ENCODE measurements at regions not wholly inside any gene's neighbourhood (a gene's known extent, or its start where the extent isn't known, plus 50 kb on each side); places are given as distances from the start of the nearest gene placed in this dataset.

GRCh38 chr7:89666136-89666835 lies 488.0 kb upstream of the STEAP1 start:
- TF ChIP-seq ZNF766 (CRISPR knock-in tag; conservative IDR thresholded peaks at IDR 0.05) (no peak), FOXP1 (CRISPR knock-in tag; IDR thresholded peaks at IDR 0.05) (no peak), FIP1L1 (IDR thresholded peaks at IDR 0.05; ENCODE audit: low read depth, low read length, poor library complexity, severe bottlenecking) (no peak), ZBTB17 (CRISPR knock-in tag; IDR thresholded peaks at IDR 0.05) (no peak), ZBTB7A (IDR thresholded peaks at IDR 0.05; ENCODE audit: borderline replicate concordance, control insufficient read depth, low read depth, low read length) (no peak), FOXA1 (IDR thresholded peaks at IDR 0.05; ENCODE audit: borderline replicate concordance) (no peak), PCBP2 (IDR thresholded peaks at IDR 0.05; ENCODE audit: low read depth, low read length, poor library complexity, severe bottlenecking) (no peak), ZNF347 (CRISPR knock-in tag; IDR thresholded peaks at IDR 0.05; ENCODE audit: low read depth) (no peak), ZKSCAN8 (CRISPR knock-in tag; IDR thresholded peaks at IDR 0.05) (no peak), ZFP30 (CRISPR knock-in tag; IDR thresholded peaks at IDR 0.05; ENCODE audit: borderline replicate concordance) (no peak), RFX5 (IDR thresholded peaks at IDR 0.05; ENCODE audit: low read depth, low read length) (no peak), KDM4B (IDR thresholded peaks at IDR 0.05; ENCODE audit: borderline replicate concordance in 2 of 2, low read depth in 1 of 2) (no peak), TCF15 (CRISPR knock-in tag; IDR thresholded peaks at IDR 0.05) (no peak), TRIM24 (IDR thresholded peaks at IDR 0.05) (no peak)
- TF ChIP-seq, protein P1, sequence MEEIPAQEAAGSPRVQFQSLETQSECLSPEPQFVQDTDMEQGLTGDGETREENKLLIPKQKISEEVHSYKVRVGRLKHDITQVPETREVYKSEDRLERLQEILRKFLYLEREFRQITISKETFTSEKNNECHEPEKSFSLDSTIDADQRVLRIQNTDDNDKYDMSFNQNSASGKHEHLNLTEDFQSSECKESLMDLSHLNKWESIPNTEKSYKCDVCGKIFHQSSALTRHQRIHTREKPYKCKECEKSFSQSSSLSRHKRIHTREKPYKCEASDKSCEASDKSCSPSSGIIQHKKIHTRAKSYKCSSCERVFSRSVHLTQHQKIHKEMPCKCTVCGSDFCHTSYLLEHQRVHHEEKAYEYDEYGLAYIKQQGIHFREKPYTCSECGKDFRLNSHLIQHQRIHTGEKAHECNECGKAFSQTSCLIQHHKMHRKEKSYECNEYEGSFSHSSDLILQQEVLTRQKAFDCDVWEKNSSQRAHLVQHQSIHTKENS (CRISPR knock-in tag; IDR thresholded peaks at IDR 0.05), result no peak
- TF ChIP-seq, protein P2, sequence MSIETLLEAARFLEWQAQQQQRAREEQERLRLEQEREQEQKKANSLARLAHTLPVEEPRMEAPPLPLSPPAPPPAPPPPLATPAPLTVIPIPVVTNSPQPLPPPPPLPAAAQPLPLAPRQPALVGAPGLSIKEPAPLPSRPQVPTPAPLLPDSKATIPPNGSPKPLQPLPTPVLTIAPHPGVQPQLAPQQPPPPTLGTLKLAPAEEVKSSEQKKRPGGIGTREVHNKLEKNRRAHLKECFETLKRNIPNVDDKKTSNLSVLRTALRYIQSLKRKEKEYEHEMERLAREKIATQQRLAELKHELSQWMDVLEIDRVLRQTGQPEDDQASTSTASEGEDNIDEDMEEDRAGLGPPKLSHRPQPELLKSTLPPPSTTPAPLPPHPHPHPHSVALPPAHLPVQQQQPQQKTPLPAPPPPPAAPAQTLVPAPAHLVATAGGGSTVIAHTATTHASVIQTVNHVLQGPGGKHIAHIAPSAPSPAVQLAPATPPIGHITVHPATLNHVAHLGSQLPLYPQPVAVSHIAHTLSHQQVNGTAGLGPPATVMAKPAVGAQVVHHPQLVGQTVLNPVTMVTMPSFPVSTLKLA (conservative IDR thresholded peaks at IDR 0.05), result no peak
- TF ChIP-seq, protein P3, sequence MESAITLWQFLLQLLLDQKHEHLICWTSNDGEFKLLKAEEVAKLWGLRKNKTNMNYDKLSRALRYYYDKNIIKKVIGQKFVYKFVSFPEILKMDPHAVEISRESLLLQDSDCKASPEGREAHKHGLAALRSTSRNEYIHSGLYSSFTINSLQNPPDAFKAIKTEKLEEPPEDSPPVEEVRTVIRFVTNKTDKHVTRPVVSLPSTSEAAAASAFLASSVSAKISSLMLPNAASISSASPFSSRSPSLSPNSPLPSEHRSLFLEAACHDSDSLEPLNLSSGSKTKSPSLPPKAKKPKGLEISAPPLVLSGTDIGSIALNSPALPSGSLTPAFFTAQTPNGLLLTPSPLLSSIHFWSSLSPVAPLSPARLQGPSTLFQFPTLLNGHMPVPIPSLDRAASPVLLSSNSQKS (CRISPR knock-in tag; IDR thresholded peaks at IDR 0.05), result no peak
- Histone ChIP-seq H3K4me3 (no peak overlapping the region), H2AFZ (ENCODE audit: low read depth, low read length) (no peak overlapping the region), H3K9me3 (replicated peaks; ENCODE audit: control insufficient read depth, insufficient read depth, low read depth, low read length) (0 out of 2 replicates have a peak, but pooled peaks cover 3% of the 10 kb centered on the region), H3K4me1 (replicated peaks in 1 of 2; ENCODE audit: control insufficient read depth in 2 of 2, insufficient read depth in 2 of 2, low read length in 2 of 2) (no peaks in the 10 kb centered on the region), H3K9me1 (ENCODE audit: control insufficient read depth, insufficient read depth, low read length) (no peaks in the 10 kb centered on the region), H3K27ac (ENCODE audit: extremely low read depth, low read depth, low read length) (no peak overlapping the region), H3K27me3 (ENCODE audit: control insufficient read depth in 2 of 2, insufficient read depth in 2 of 2, low read length in 2 of 2) (no peaks in the 10 kb centered on the region), H3K9ac (ENCODE audit: insufficient read depth in 1 of 2, low read depth in 2 of 2, low read length in 2 of 2) (no peak overlapping the region), H3K4me2 (ENCODE audit: insufficient read depth, low read length) (no peak overlapping the region), H3K79me2 (ENCODE audit: control insufficient read depth, insufficient read depth, low read length) (no peaks in the 10 kb centered on the region), H3K36me3 (ENCODE audit: control insufficient read depth, insufficient read depth, low read length) (no peaks in the 10 kb centered on the region), H4K20me1 (replicated peaks; ENCODE audit: control insufficient read depth, insufficient read depth, low read length) (no peaks in the 10 kb centered on the region)
- BruUV-seq (replicated peaks), result no TSS peak
- FAIRE-seq (no peak), ATAC-seq (no peak), DNase-seq (ENCODE audit: extremely low read depth in 1 of 4, low spot score in 3 of 4) (no peak)
- ChIA-PET POLR2A (no interaction called here), CTCF (ENCODE audit: low intra/inter-chr PET ratio) (no interaction called here)
- 0% methylated on average over 4 of the region's 4 CpGs for WGBS (ENCODE audit: insufficient coverage, low coverage, missing lambda C conversion rate)
- in situ Hi-C loops (cut with MboI), result no loop called here
- intact Hi-C loops (cut with micrococcal nuclease), result no loop called here

Measured in K562 (cell line).